Upper lobe of left lung (tissue), 6 donors: ENCODE measurements at regions not wholly inside any gene's neighbourhood (a gene's known extent, or its start where the extent isn't known, plus 50 kb on each side); places are given as distances from the start of the nearest gene placed in this dataset.
"Not testable (repeated sequence)": the region's sequence is repeated elsewhere in the genome, so short reads cannot be mapped to it uniquely, and the experiment has no call there.

Experiments
- ATAC-seq, 2 donors: fragments of 200-7000 bp; cut with Tn5 transposase; one replicate each; pipeline ENCODE4 v1.9.1; 2022; ENCODE audit warnings: mild to moderate bottlenecking in 2 of 2, moderate library complexity in 2 of 2; ENCODE audit not compliant: low FRiP score in 2 of 2
- DNase-seq, 2 donors: peaks; one replicate each; pipeline ENCODE4 v3.0.0-alpha.2; 2019 to 2020
- H3K27ac ChIP-seq, 4 donors: fragments of 200-600 bp; sonication (generic); one replicate each; pipeline ENCODE4 v1.5.1; 2016 to 2019
- H3K27me3 ChIP-seq, 4 donors: fragments of 200-600 bp; sonication (generic); one replicate each; pipeline ENCODE4 v1.5.1; 2017 to 2019
- H3K36me3 ChIP-seq, 4 donors: fragments of 200-600 bp; sonication (generic); one replicate each; pipeline ENCODE4 v1.5.1; 2016 to 2019
- H3K4me1 ChIP-seq, 4 donors: fragments of 200-600 bp; sonication (generic); one replicate each; pipeline ENCODE4 v1.5.1; 2018 to 2019
- H3K4me3 ChIP-seq, 4 donors: fragments of 200-600 bp; sonication (generic); one replicate each; pipeline ENCODE4 v1.5.1; 2017 to 2019; ENCODE audit warnings: mild to moderate bottlenecking in 2 of 4, moderate library complexity in 1 of 4
- H3K9me3 ChIP-seq, 4 donors: fragments of 200-600 bp; sonication (generic); one replicate each; pipeline ENCODE4 v1.5.1; 2018 to 2019
- CTCF ChIP-seq, 6 experiments: fragments of 450-650 bp in 4 of 6; fragments of 200-600 bp in 2 of 6; sonication (generic) in 2 of 6; IDR thresholded peaks; one replicate each; pipeline ENCODE4 v1.5.1; 2016 to 2019; ENCODE audit warnings: antibody characterized with exemption in 6 of 6
- EP300 ChIP-seq, 4 donors: sonication (generic); formaldehyde crosslinking; IDR thresholded peaks; one replicate each; pipeline ENCODE4 v1.5.1; 2017; ENCODE audit warnings: antibody characterized with exemption in 4 of 4, control low read depth in 2 of 4
- POLR2A ChIP-seq, 4 donors: fragments of 450-650 bp; IDR thresholded peaks; one replicate each; pipeline ENCODE4 v1.5.1; 2016 to 2017; ENCODE audit warnings: antibody characterized with exemption in 4 of 4, mild to moderate bottlenecking in 2 of 4
- POLR2AphosphoS5 ChIP-seq, 2 donors: sonication (generic); formaldehyde crosslinking; IDR thresholded peaks; one replicate each; pipeline ENCODE4 v1.5.1; 2017; ENCODE audit warnings: antibody characterized with exemption in 2 of 2
- WGBS, 2 donors: methylation state at CpG; one replicate each; pipeline ENCODE4 v1.1.5; 2017 to 2018; 5-methylcytosine and 5-hydroxymethylcytosine counted together
- donor health status: DM: no; HTN: no; CAD: no; lungs with moderate emphysema.
- donor health status: DM: no; HTN: yes; CAD: no; lungs with severe emphysema.

DNA sequence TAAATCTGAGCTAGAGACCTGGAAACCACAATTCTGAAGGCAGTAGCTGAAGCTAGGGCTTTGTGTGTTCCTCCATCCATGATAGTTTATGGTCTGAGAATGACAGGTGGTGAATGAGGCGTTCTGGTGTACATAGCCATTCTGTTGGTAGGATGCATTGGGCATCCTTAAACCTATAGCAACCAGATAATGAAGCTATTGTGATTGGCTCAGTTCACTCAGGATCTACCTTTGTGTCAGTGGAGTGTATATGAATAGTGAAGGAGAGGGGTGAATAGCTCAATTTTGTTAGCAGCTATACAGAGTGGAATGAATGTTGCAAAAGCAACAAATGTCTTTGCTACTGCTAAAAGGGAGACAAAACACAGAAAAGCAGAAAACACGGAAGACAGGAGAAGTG, 80.0 kb upstream of the PCDH20 start:
- Histone ChIP-seq H3K27me3 (no peaks in the 10 kb centered on the region), H3K36me3 (no peaks in the 10 kb centered on the region), H3K4me1 (no peaks in the 10 kb centered on the region), H3K9me3 (no peaks in the 10 kb centered on the region), H3K4me3 (no peak overlapping the region), H3K27ac (no peak overlapping the region)
- WGBS, 2 donors = 76 to 87% methylated on average over 2 of the region's 2 CpGs
- TF ChIP-seq EP300 (IDR thresholded peaks at IDR 0.05) (no peak), POLR2A (IDR thresholded peaks at IDR 0.05) (no peak), CTCF (IDR thresholded peaks at IDR 0.05) (no peak), POLR2AphosphoS5 (IDR thresholded peaks at IDR 0.05) (no peak)
- DNase-seq (no peak), ATAC-seq (no peak)

GRCh38 chr13:61493556-61493955, 77.9 kb upstream of the PCDH20 start:
- ATAC-seq, H3K27ac ChIP-seq, H3K4me1 ChIP-seq, H3K27me3 ChIP-seq, H3K36me3 ChIP-seq, H3K4me3 ChIP-seq, H3K9me3 ChIP-seq, DNase-seq: not testable (repeated sequence)
- WGBS, 2 donors = 94 to 95% methylated on average over 15 of the region's 15 CpGs

DNA sequence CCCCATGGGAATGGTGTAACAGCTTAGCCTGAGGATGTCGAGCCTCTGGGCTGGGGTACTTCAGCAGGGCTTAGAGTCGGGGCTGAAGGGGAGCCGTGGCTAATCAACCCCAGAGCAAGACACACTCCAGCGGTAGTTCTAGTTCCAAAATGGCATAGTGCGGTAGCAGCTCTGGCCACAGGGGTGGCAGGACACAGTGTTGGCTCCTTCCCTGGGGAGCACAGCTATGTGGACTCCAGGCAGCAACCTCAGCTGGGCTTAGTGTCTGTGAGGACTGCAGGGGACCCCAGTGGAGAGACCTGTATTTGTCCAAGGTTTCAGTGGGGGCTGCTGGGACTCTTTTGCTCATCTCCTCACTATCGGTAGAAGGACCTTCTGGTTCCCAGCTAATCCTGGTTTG, 70.8 kb upstream of the PCDH20 start:
- Histone ChIP-seq H3K27me3 (no peaks in the 10 kb centered on the region), H3K27ac (no peak overlapping the region), H3K4me3 (no peak overlapping the region), H3K4me1 (no peaks in the 10 kb centered on the region), H3K9me3 (no peaks in the 10 kb centered on the region), H3K36me3 (no peaks in the 10 kb centered on the region)
- no peak for ATAC-seq
- no peak for TF ChIP-seq EP300 (IDR thresholded peaks at IDR 0.05)
- no peak for TF ChIP-seq POLR2A (IDR thresholded peaks at IDR 0.05)
- 83 to 85% methylated on average over 6 of the region's 6 CpGs for WGBS, 2 donors
- DNase-seq = no peak

GRCh38 chr13:61485128-61485765, 69.6 kb upstream of the PCDH20 start:
- TF ChIP-seq POLR2A (IDR thresholded peaks at IDR 0.05) = no peak
- no peak for TF ChIP-seq POLR2AphosphoS5 (IDR thresholded peaks at IDR 0.05)
- no peak for TF ChIP-seq CTCF (IDR thresholded peaks at IDR 0.05)
- no peak for TF ChIP-seq EP300 (IDR thresholded peaks at IDR 0.05)
- H3K27ac ChIP-seq = no peak overlapping the region
- 82 to 87% methylated on average over 2 of the region's 2 CpGs for WGBS, 2 donors
- no peaks in the 10 kb centered on the region for H3K4me1 ChIP-seq
- H3K27me3 ChIP-seq = no peaks in the 10 kb centered on the region
- no peaks in the 10 kb centered on the region for H3K36me3 ChIP-seq
- ATAC-seq = peak in 1 of 2 donors; percentile 6
- no peaks in the 10 kb centered on the region for H3K9me3 ChIP-seq
- no peak for DNase-seq
- no peak overlapping the region for H3K4me3 ChIP-seq

GRCh38 chr13:61477619-61478018, 62.0 kb upstream of the PCDH20 start:
- Histone ChIP-seq H3K36me3 (no peaks in the 10 kb centered on the region), H3K4me1 (no peaks in the 10 kb centered on the region), H3K27ac (no peak overlapping the region), H3K9me3 (no peaks in the 10 kb centered on the region), H3K4me3 (no peak overlapping the region), H3K27me3 (no peaks in the 10 kb centered on the region)
- no peak for ATAC-seq
- no peak for DNase-seq
- 86 to 88% methylated on average over 5 of the region's 5 CpGs for WGBS, 2 donors
- no peak for TF ChIP-seq POLR2AphosphoS5 (IDR thresholded peaks at IDR 0.05)
- no peak for TF ChIP-seq CTCF (IDR thresholded peaks at IDR 0.05)
- no peak for TF ChIP-seq EP300 (IDR thresholded peaks at IDR 0.05)
- TF ChIP-seq POLR2A (IDR thresholded peaks at IDR 0.05) = no peak

DNA sequence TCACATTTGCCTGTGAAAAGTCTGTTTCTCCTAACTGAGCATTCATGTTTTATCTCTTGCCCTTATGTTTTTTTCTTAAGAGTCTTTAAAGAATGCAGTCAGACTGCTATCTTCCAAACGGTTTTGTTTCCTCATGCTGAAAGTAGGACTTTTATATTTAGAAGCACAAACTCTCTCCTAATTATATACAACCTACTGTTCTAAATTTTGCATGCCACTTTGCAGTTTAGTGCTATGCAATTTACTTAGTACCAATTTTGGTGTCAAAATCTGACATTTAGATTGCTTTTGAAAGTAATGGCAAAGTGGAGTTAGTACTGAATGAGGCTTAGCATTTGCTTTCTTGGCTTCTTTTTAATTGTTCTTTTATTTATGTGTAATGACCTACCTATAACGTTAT, 55.1 kb upstream of the PCDH20 start:
- no peak overlapping the region for H3K27ac ChIP-seq
- no peaks in the 10 kb centered on the region for H3K4me1 ChIP-seq
- H3K4me3 ChIP-seq = no peak overlapping the region
- H3K27me3 ChIP-seq = no peaks in the 10 kb centered on the region
- no peaks in the 10 kb centered on the region for H3K9me3 ChIP-seq
- 21 to 24% methylated on average over 2 of the region's 2 CpGs for WGBS, 2 donors
- no peaks in the 10 kb centered on the region for H3K36me3 ChIP-seq
- TF ChIP-seq EP300 (IDR thresholded peaks at IDR 0.05) = no peak
- TF ChIP-seq CTCF (IDR thresholded peaks at IDR 0.05) = no peak
- TF ChIP-seq POLR2A (IDR thresholded peaks at IDR 0.05) = no peak
- no peak for TF ChIP-seq POLR2AphosphoS5 (IDR thresholded peaks at IDR 0.05)
- ATAC-seq (no peak), DNase-seq (no peak)
